T-helper 1 cell treated with Interleukin-12 subunit alpha and Interleukin-12 subunit beta and Interleukin-4 antibody, amounts not matched to agents 30 μg/mL and 1 μg/mL, for 36 hours (primary cell): ENCODE measurements at regions not wholly inside any gene's neighbourhood (a gene's known extent, or its start where the extent isn't known, plus 50 kb on each side); places are given as distances from the start of the nearest gene placed in this dataset.

ENCODE experiments used
- H3K27ac Mint-ChIP-seq: one replicate; pipeline ENCODE4 v1.8.0; 2021; ENCODE audit warnings: mild to moderate bottlenecking, mixed read lengths
- H3K27me3 Mint-ChIP-seq: one replicate; pipeline ENCODE4 v1.8.0; 2021; ENCODE audit warnings: low read depth, mixed read lengths
- H3K36me3 Mint-ChIP-seq: one replicate; pipeline ENCODE4 v1.8.0; 2021; ENCODE audit warnings: low read depth, mixed read lengths
- H3K4me1 Mint-ChIP-seq: one replicate; pipeline ENCODE4 v1.8.0; 2021; ENCODE audit warnings: low read depth, mixed read lengths
- H3K4me3 Mint-ChIP-seq: one replicate; pipeline ENCODE4 v1.8.0; 2021; ENCODE audit warnings: mild to moderate bottlenecking, moderate library complexity, mixed read lengths
- H3K9me3 Mint-ChIP-seq: one replicate; pipeline ENCODE4 v1.8.0; 2021; ENCODE audit warnings: mixed read lengths

DNA sequence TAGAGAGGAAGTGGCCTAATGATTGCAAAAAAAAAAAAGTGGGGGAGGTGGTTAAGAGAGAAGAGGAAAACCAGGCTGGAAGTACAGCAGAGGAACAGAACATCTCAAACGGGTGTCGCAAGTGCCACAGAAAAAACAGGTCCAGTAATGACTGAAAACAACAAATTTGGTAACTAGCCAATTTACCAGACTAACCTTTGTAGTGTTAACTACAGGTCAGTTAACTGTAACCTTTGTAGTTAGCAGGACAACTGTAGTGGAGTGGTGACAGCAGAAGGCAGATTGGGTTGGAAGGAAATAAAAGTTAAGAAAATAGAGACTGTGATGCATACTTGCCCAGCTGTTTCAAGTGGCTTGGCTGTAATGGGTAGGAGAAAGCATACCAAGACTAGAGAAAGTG, 91.4 kb upstream of the CHST9 start:
- no peaks in the 10 kb centered on the region for H3K36me3 Mint-ChIP-seq
- H3K27ac Mint-ChIP-seq, result no peak overlapping the region
- H3K4me1 Mint-ChIP-seq, result no peaks in the 10 kb centered on the region
- no peaks in the 10 kb centered on the region for H3K27me3 Mint-ChIP-seq
- peaks cover 25% of the 10 kb centered on the region for H3K9me3 Mint-ChIP-seq
- H3K4me3 Mint-ChIP-seq, result no peak overlapping the region

DNA sequence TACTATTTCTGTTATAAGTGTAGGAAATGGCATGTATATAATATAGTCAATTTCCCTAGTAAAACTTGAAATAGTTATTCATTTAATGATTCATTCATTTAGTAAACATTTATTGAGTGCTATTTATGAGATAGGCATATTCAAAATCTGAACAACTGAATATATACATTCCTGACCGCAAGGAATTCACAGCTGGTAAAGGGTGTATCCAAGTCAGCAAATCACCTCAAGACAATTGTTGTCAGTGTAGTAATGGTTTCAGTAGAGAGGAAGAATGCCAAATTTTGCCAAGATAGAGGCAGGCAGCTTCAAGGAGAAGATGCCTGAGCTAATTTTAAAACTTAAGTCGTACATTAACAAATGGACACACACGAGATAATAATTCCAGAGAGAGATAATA, 89.8 kb upstream of the CHST9 start:
- peaks cover 30% of the 10 kb centered on the region for H3K9me3 Mint-ChIP-seq
- no peaks in the 10 kb centered on the region for H3K27me3 Mint-ChIP-seq
- H3K27ac Mint-ChIP-seq, result no peak overlapping the region
- no peak overlapping the region for H3K4me3 Mint-ChIP-seq
- no peaks in the 10 kb centered on the region for H3K36me3 Mint-ChIP-seq
- no peaks in the 10 kb centered on the region for H3K4me1 Mint-ChIP-seq

DNA sequence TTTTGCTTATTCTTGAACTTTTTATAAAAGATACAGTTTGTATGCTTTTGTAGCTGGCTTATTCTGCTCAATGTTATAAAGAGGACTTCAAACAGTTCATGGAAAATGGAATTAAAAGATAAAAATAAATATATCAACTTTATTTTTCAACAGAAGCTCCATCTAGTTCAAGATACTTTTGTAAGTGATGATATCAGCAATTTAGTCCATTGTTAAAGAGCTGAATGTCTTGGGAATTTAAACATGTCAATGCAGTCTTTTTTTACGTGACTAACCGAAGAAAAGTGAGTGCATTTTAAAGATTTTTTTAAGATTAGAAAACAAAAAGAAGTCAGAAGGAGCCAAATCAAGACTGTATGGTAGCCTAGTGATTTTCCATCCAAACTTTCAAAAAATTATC, 85.4 kb upstream of the CHST9 start:
- no peaks in the 10 kb centered on the region for H3K4me1 Mint-ChIP-seq
- H3K4me3 Mint-ChIP-seq, result no peak overlapping the region
- peaks cover 13% of the 10 kb centered on the region for H3K9me3 Mint-ChIP-seq
- H3K36me3 Mint-ChIP-seq, result no peaks in the 10 kb centered on the region
- no peak overlapping the region for H3K27ac Mint-ChIP-seq
- no peaks in the 10 kb centered on the region for H3K27me3 Mint-ChIP-seq

DNA sequence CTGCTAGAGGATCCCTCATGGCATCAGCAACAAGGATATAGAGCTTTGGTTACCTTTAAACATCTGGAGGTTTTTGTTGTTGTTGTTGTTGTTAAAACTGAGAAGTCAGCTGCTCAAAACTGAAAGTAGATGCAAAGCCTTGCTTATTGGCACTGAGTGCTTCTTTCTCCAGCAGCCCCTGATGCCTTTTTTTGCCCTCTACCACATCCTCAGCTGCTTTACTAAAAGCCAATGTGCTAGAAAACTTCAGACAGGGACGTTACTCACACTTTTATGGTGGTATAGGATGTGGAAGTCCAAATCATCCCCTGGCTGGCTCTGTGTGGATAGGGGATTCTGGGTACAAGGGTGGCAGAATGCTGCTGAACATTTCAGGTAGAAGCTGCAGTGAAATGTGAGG, 78.3 kb upstream of the CHST9 start:
- no peaks in the 10 kb centered on the region for H3K4me1 Mint-ChIP-seq
- H3K27ac Mint-ChIP-seq, result no peak overlapping the region
- no peaks in the 10 kb centered on the region for H3K36me3 Mint-ChIP-seq
- H3K27me3 Mint-ChIP-seq, result no peaks in the 10 kb centered on the region
- H3K4me3 Mint-ChIP-seq, result no peak overlapping the region
- H3K9me3 Mint-ChIP-seq, result peaks cover 6% of the 10 kb centered on the region

DNA sequence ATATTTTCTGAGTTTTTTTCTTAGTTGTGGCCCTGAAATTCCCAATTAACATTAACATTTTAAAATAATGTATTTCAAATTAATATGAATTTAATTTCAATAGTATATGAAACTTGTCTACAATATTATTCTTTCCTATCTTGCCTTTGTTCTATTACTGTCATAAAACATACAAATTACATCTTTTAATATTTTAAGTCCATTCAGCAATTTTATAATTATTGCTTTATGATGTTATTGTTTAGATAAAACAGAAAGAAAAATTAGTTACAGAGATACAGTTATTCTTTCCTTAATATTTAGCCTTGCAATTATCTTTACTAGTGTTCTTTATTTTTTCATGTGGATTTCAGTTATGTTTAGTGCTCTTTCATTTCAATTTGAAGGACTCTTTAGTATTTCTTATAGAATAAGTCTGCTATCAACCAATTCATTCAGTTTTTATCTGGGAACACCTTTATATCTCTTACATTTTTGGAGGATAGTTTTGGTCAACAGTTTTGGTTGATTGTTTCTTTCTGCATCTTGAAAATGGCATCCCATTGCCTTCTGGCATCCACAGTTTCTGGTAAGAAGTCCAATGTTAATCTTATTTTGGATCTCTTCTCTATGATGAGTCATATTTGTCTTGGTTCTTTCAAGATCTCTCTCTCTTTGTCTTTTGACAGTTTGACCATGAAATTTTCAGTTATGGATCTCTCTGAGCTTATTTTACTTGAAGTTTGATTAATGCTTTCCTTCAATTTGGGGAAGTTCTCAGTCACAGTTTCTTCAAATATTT, 76.9 kb upstream of the CHST9 start:
- Mint-ChIP-seq H3K36me3 (no peaks in the 10 kb centered on the region), H3K9me3 (no peaks in the 10 kb centered on the region), H3K27me3 (no peaks in the 10 kb centered on the region), H3K4me1 (no peaks in the 10 kb centered on the region), H3K4me3 (no peak overlapping the region), H3K27ac (no peak overlapping the region)

DNA sequence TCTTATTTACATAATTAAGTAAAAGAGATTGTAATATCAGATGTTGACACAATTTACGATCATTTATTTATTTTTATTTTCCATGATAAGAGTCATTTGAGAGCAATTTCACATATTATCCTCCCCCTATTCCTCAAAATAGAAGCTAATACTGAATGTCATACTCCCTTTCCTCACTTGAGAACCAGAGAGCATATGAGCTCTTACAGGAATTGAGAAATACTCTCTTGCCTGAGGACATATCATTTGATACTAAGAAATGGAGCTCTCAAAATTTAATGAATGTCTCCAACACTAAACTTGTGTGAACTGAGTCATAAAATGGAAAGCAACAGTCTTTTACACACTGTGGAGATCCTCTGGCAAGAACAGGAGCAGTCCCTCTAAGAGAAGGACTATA, 68.5 kb upstream of the CHST9 start:
- H3K36me3 Mint-ChIP-seq, result no peaks in the 10 kb centered on the region
- H3K27ac Mint-ChIP-seq, result no peak overlapping the region
- H3K27me3 Mint-ChIP-seq, result no peaks in the 10 kb centered on the region
- peaks cover 6% of the 10 kb centered on the region for H3K9me3 Mint-ChIP-seq
- no peaks in the 10 kb centered on the region for H3K4me1 Mint-ChIP-seq
- no peak overlapping the region for H3K4me3 Mint-ChIP-seq

DNA sequence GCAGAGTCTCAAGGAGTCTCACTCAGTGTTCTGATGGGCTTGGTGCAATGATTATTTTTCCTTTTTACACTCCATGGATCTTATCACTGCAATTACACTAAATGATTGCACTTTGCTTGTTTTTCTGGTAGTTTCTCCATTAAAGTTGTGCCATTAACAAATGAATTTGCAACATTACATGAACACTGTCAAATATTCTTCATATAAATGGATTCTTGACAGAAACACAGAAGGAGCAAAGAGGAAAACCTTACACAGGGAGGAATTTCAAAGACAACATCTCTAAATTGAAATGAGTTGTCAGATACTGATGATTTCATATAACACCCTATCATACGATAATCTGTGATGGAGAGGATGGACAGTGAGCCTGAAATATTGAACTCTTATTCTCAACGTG, 65.4 kb upstream of the CHST9 start:
- Mint-ChIP-seq H3K27ac (no peak overlapping the region), H3K36me3 (no peaks in the 10 kb centered on the region), H3K4me3 (no peak overlapping the region), H3K27me3 (no peaks in the 10 kb centered on the region), H3K4me1 (no peaks in the 10 kb centered on the region), H3K9me3 (peaks cover 13% of the 10 kb centered on the region)

DNA sequence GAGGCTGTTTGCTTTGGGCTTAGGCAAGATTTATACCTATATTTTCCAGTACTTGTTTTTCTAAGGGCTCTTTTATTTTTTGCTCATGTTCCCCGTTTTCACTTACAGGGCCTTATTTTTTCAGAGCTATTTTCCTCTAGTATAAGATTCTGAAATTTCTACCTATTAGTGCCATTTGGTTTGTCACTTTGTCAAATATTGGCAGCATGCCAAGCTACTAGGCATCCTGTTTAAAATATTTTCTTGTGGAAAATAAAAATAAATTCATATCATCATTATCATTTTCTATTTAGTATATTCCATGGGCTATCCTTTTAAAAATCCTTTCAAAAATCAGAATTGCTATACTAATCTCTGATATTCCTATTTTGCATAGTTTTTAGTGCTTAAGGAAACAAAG, 64.8 kb upstream of the CHST9 start:
- Mint-ChIP-seq H3K4me3 (no peak overlapping the region), H3K27ac (no peak overlapping the region), H3K4me1 (no peaks in the 10 kb centered on the region), H3K9me3 (peaks cover 13% of the 10 kb centered on the region), H3K27me3 (no peaks in the 10 kb centered on the region), H3K36me3 (no peaks in the 10 kb centered on the region)

DNA sequence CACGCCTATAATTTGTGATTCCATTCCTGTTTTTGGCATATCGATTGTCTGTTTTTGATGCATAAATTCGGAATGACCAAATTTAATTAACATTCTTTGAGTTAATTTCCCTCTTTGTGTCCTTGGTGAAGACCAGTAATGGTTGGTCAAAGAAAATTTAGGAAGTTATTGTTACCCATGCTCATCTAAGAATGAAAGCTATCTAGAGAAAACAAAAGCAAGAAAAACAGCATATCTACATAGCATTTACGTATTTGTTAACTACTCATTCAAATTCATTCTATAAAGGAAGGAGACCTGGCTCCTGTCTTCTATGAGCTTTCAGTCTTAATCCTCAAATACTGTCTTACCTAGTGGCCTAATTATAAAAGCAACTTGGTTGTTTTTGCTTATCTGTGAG, 59.2 kb upstream of the CHST9 start:
- Mint-ChIP-seq H3K9me3 (peaks cover 6% of the 10 kb centered on the region), H3K27me3 (no peaks in the 10 kb centered on the region), H3K27ac (no peak overlapping the region), H3K4me1 (no peaks in the 10 kb centered on the region), H3K4me3 (no peak overlapping the region), H3K36me3 (no peaks in the 10 kb centered on the region)

DNA sequence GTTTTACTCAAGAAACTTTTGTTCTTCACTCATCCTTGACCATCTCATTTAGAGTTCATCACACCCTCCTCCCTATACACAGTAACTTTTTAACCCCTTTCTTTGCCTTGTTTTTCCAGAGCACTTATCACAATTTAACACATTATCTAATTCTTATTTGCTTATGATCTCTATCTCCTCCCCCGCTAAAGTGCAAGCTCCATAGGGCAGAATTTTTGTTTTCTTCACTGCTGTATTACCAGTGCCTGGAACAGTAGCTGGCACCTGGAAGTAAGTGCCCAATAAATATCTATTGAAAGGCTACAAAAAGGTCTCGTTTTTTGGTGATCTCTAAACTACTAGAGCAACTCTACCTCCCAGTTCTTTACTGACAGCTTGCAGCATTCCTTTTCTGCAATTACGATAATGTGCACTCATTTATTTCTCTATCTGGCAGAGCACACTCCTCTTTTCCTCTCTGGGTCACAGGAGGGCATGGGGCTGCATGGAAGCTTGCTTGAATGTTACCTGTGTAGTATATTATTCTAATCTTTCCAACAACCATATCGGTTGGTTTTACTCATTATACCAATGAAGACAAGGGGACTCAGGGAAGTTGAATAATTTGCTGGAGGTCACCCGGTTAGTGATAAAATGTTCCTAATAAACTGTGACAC, 57.4 kb upstream of the CHST9 start:
- H3K27ac Mint-ChIP-seq, result no peak overlapping the region
- H3K4me3 Mint-ChIP-seq, result no peak overlapping the region
- peaks cover under 1% of the 10 kb centered on the region for H3K9me3 Mint-ChIP-seq
- H3K27me3 Mint-ChIP-seq, result no peaks in the 10 kb centered on the region
- H3K36me3 Mint-ChIP-seq, result no peaks in the 10 kb centered on the region
- no peaks in the 10 kb centered on the region for H3K4me1 Mint-ChIP-seq

DNA sequence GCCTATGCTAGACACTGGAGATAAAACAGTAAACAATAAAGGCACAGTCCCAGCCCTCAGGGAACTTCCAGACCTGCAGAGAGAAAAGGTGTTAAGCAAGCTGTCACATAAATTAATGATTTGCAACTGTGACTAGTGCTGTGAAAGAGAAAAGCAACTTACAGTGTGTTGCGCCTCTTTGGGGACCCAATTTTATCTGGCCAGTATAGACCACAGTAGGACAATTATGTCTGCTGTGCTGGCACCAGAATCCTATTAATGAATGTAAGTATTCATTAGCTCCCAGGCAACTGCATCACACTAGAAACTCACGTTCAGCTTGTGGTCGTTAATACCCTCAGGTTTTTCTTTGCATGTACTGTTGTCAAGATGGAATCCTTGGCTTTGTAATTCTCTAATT, 55.3 kb upstream of the CHST9 start:
- no peaks in the 10 kb centered on the region for H3K9me3 Mint-ChIP-seq
- no peaks in the 10 kb centered on the region for H3K27me3 Mint-ChIP-seq
- no peaks in the 10 kb centered on the region for H3K36me3 Mint-ChIP-seq
- no peak overlapping the region for H3K27ac Mint-ChIP-seq
- no peak overlapping the region for H3K4me3 Mint-ChIP-seq
- H3K4me1 Mint-ChIP-seq, result no peaks in the 10 kb centered on the region

DNA sequence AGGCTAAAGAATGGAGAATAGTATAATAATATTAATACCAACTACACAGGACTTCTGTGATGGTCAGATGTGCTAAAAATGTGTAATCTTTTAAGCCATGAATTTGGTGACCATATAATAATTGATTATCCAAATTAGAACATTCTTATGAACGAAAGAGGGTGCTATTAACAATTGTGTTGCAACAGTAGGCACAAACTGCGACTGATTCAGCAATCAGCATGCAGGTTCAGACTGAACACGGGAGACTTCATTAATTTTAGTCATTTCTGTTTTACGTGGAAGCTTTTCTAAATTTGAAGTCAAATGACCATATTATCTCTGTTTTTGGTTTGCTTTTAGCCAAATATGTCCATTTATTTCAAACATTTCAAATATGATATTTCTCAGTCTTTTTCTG, 54.6 kb upstream of the CHST9 start:
- H3K36me3 Mint-ChIP-seq, result no peaks in the 10 kb centered on the region
- no peak overlapping the region for H3K4me3 Mint-ChIP-seq
- no peaks in the 10 kb centered on the region for H3K9me3 Mint-ChIP-seq
- H3K4me1 Mint-ChIP-seq, result no peaks in the 10 kb centered on the region
- H3K27me3 Mint-ChIP-seq, result no peaks in the 10 kb centered on the region
- H3K27ac Mint-ChIP-seq, result no peak overlapping the region

DNA sequence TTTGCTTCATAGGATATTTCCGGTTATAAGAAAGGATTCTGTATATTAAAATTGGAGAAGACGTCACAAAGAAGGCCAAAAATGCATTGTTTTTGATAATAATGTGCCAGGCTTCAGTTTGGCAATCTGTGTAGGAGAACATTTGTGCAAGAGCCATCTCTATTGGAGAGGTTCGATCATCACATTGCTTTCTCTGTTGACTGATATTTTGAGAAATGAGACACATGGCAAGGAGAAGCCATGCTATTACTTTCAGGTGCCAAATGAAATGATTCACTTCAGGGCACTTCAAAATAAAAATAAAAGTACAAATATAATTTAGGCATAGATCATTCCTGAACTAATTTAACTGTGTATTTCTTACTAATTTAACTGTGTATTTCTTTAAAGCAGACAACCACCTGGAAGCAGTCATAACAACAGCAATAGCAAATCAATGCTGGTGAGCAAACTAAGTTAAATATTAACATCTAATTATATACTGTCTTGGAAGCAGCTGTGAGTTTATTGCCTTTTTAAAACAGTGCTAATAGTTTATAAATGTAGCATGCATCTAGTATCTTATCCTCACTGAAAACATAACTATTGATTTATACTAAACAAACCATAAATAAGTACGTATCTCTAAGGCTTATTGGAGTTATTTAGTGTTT, 50.2 kb upstream of the CHST9 start:
- no peak overlapping the region for H3K27ac Mint-ChIP-seq
- H3K36me3 Mint-ChIP-seq, result no peaks in the 10 kb centered on the region
- no peak overlapping the region for H3K4me3 Mint-ChIP-seq
- H3K9me3 Mint-ChIP-seq, result no peaks in the 10 kb centered on the region
- H3K4me1 Mint-ChIP-seq, result no peaks in the 10 kb centered on the region
- no peaks in the 10 kb centered on the region for H3K27me3 Mint-ChIP-seq
